ENCODE measurements at regions not wholly inside any gene's neighbourhood (a gene's known extent, or its start where the extent isn't known, plus 50 kb on each side); places are given as distances from the start of the nearest gene placed in this dataset.

GRCh38 chr4:127214016-127214415, 418.7 kb upstream of the INTU start:
- DNase-seq (ENCODE audit: low spot score) = no peak
- no peak for TF ChIP-seq CTCF (IDR thresholded peaks at IDR 0.05)
- no peak for ATAC-seq (ENCODE audit: low FRiP score)

DNA sequence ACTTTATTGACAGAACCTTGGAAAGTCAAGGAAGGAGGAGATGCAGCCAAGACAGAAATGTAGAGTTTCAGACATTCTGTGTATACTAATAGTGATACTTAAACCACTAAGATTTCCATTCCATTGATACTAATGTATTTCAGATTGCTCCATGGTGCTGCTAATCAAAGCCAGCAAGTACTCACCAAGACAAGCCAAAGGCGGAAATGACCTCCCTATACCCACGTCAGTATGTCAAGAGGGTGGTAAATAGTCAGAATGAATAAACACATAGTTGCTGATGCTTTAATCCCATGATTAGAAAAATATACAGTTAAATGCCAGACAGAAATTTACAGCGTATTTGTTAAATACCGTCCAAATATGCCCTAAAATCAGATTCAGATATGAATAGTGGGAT, 417.8 kb upstream of the INTU start:
- no peak for TF ChIP-seq CTCF (IDR thresholded peaks at IDR 0.05)
- no peak for DNase-seq (ENCODE audit: low spot score)
- ATAC-seq (ENCODE audit: low FRiP score) = no peak

- ATAC-seq (ENCODE audit: low FRiP score) (no peak), DNase-seq (ENCODE audit: low spot score) (no peak)
- no peak for TF ChIP-seq CTCF (IDR thresholded peaks at IDR 0.05)
Observed at GRCh38 chr4:127217586-127218229, 415.0 kb upstream of the INTU start.

DNA sequence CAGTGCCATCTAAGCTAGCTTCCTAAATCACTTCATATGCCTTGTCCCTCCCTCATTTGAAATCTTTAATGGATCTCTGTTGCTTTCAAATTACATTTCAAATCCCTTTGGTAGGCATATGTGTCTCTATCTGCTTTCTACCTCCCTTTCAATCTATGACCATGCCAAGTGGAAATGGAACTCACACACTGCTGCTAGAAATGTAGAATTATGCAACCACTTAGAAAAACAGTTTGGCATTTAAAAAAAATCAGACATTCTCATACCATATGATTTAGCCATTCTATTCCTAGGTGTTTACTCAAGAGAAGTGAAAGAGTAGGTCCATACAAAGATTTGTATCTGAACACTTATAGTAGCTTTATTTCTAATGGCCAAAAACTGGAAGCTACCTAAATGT, 413.5 kb upstream of the INTU start:
- ATAC-seq (ENCODE audit: low FRiP score) (peak; percentile 85), DNase-seq (ENCODE audit: low spot score) (no peak)
- TF ChIP-seq CTCF (IDR thresholded peaks at IDR 0.05) = no peak

GRCh38 chr4:127224556-127224955, 408.2 kb upstream of the INTU start:
- no peak for ATAC-seq (ENCODE audit: low FRiP score)

GRCh38 chr4:127229855-127230608, 402.7 kb upstream of the INTU start:
- DNase-seq (ENCODE audit: low spot score) (no peak), ATAC-seq (ENCODE audit: low FRiP score) (no peak)
- TF ChIP-seq CTCF (IDR thresholded peaks at IDR 0.05) = no peak

More at GRCh38 chr4:127224556-127224955, 408.2 kb upstream of the INTU start:
- DNase-seq (ENCODE audit: low spot score) = no peak
- TF ChIP-seq CTCF (IDR thresholded peaks at IDR 0.05) = no peak

- TF ChIP-seq CTCF (IDR thresholded peaks at IDR 0.05) = no peak
- DNase-seq (ENCODE audit: low spot score) = no peak
- ATAC-seq (ENCODE audit: low FRiP score) = no peak
Observed at GRCh38 chr4:127236889-127237288, 395.9 kb upstream of the INTU start.

All from omental fat pad (tissue), 3 donors.